A673 (cell line): ENCODE measurements at regions not wholly inside any gene's neighbourhood (a gene's known extent, or its start where the extent isn't known, plus 50 kb on each side); places are given as distances from the start of the nearest gene placed in this dataset.

Experiments
- BruUV-seq: library from RNA; stranded (reverse); fragments of 400-500 nt; replicated peaks from 2 replicates; lab custom pipeline; 2021; lab: Mats Ljungman, UMichigan
- CTCF ChIA-PET: fragments of 300-600 bp; sonication (Branson Sonifier 250); formaldehyde crosslinking; loops from one replicate; lab custom pipeline; 2022; ENCODE audit warnings: antibody characterized with exemption; lab: Charles Lee
- POLR2A ChIA-PET: fragments of 300-600 bp; sonication (Branson Sonifier 250); formaldehyde crosslinking; loops from one replicate; lab custom pipeline; 2022; ENCODE audit warnings: antibody characterized with exemption; ENCODE audit not compliant: low non-redundant PET; lab: Charles Lee
- DNase-seq: peaks from one replicate; pipeline ENCODE4 v3.0.0-alpha.2; 2015; ENCODE audit warnings: low spot score
- H3K27ac ChIP-seq: fragments of 200-600 bp; sonication (generic); 2 replicates; pipeline ENCODE4 v1.5.1; 2016; ENCODE audit warnings: mixed run types, low read depth, mild to moderate bottlenecking, mixed read lengths, antibody characterized with exemption, low read length; ENCODE audit not compliant: poor library complexity, severe bottlenecking
- H3K27me3 ChIP-seq: fragments of 200-600 bp; sonication (generic); replicated peaks from 2 replicates; pipeline ENCODE4 v1.6.1; 2017; ENCODE audit warnings: mixed run types, low read depth, mild to moderate bottlenecking, mixed read lengths, antibody characterized with exemption, low read length; ENCODE audit not compliant: insufficient read depth, poor library complexity
- H3K36me3 ChIP-seq: fragments of 200-600 bp; sonication (generic); 2 replicates; pipeline ENCODE4 v1.6.1; 2016; ENCODE audit warnings: mixed run types, mild to moderate bottlenecking, mixed read lengths, antibody characterized with exemption, low read length; ENCODE audit not compliant: insufficient read depth, poor library complexity, severe bottlenecking
- H3K4me1 ChIP-seq: fragments of 200-600 bp; sonication (generic); 2 replicates; pipeline ENCODE4 v1.6.1; 2017; ENCODE audit warnings: mixed run types, mild to moderate bottlenecking, mixed read lengths, antibody characterized with exemption, low read length; ENCODE audit not compliant: insufficient read depth, poor library complexity, severe bottlenecking
- H3K4me3 ChIP-seq: fragments of 200-600 bp; sonication (generic); 2 replicates; pipeline ENCODE4 v1.5.1; 2016; ENCODE audit warnings: low read depth, mixed run types, mild to moderate bottlenecking, mixed read lengths, low read length; ENCODE audit not compliant: poor library complexity, severe bottlenecking
- H3K9me3 ChIP-seq: fragments of 200-600 bp; sonication (generic); 2 replicates; pipeline ENCODE4 v1.6.1; 2016; ENCODE audit warnings: mixed run types, low read depth, mild to moderate bottlenecking, mixed read lengths, antibody characterized with exemption, low read length; ENCODE audit not compliant: poor library complexity, severe bottlenecking
- CTCF ChIP-seq: fragments of 300-800, 200-600 bp; sonication (generic); conservative IDR thresholded peaks from 2 replicates; pipeline ENCODE4 v1.5.1; 2017; ENCODE audit warnings: low read depth, mild to moderate bottlenecking, antibody characterized with exemption, low read length, moderate library complexity, mixed read lengths
- EZH2 ChIP-seq: fragments of 200-600 bp; sonication (generic); IDR thresholded peaks from 2 replicates; pipeline ENCODE4 v1.6.1; 2017; ENCODE audit warnings: borderline replicate concordance, low read depth, mild to moderate bottlenecking, mixed read lengths, antibody characterized with exemption, low read length; ENCODE audit not compliant: poor library complexity, severe bottlenecking
- intact Hi-C: fragments of 100-400 bp; cut with micrococcal nuclease; formaldehyde crosslinking; loops from one replicate; pipeline ENCODE4 v1.10.0; 2022; ENCODE audit not compliant: unreplicated experiment

DNA sequence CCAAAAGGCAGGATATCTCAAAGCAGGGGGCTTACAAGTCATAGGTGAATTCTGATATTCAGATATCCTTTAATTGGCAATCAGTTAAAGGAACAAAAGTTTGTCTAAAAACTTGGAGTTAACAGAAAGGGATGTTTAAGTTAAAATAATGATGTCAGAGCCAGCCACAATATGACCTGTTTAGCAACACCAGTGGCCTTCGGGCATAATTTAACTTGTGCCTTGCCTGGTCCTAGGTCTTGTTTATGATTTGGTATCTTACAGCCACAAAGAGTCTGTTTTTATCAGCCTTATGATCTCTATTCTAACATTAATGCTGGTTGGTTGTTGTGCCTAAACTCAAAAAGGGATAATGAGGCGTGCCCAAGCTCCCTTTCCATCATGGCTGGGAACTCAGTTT lies 252.9 kb downstream of the RNF152 start:
- no peaks in the 10 kb centered on the region for H3K9me3 ChIP-seq
- H3K27me3 ChIP-seq = no peaks in the 10 kb centered on the region
- ChIA-PET CTCF (interaction anchor here (0.6 kb wide), 1 partner anchor 485 kb away, joined by 3 read pairs; no protein-coding TSS in a partner anchor), POLR2A (no interaction called here)
- no peak for TF ChIP-seq CTCF
- no peak overlapping the region for H3K27ac ChIP-seq
- no peaks in the 10 kb centered on the region for H3K36me3 ChIP-seq
- H3K4me3 ChIP-seq = no peak overlapping the region
- intact Hi-C loops = loop anchor here (5.0 kb wide), 1 partner anchor 58 kb away; no protein-coding TSS in a partner anchor
- no TSS peak for BruUV-seq
- no peak for DNase-seq
- no peaks in the 10 kb centered on the region for H3K4me1 ChIP-seq

DNA sequence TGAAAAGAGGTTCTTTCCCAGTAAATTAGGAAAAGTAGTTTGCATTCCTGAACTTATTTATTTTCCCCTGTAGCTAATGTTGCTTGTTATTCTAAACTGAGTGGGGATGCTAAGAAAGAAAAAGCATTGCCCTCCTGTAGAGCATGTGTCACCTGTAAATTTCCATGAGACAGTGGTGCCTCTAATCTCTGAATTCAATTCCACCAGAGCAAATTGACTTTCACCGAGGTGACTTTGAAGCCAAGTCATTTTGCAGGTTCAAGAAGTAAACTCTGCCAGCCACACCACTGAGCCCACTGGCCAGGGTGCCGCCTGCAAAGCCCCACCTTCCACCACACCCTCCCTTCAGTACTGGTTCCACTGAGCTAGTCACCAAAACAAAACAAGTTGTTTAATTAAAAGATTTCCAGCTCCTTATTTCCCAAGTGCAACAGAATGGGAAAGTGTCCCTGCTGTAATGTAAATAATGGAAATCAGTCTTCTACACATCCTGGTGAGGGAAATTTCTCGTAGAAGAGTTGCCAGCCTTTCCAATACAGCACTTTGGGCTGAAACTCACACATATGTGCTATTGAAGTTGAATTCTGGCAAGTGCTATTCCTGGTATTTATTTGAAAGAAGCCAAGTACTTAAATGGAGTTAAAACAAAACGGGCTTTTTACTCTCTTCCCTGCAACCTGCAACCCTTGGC lies 254.8 kb downstream of the RNF152 start:
- no peaks in the 10 kb centered on the region for H3K27me3 ChIP-seq
- no peak for TF ChIP-seq EZH2
- intact Hi-C loops = loop anchor here (2.0 to 5.0 kb wide), 2 partner anchors 56 to 263 kb away; no protein-coding TSS in a partner anchor
- no peak overlapping the region for H3K27ac ChIP-seq
- H3K36me3 ChIP-seq = no peaks in the 10 kb centered on the region
- H3K4me1 ChIP-seq = no peaks in the 10 kb centered on the region
- no peak overlapping the region for H3K4me3 ChIP-seq
- DNase-seq = no peak
- ChIA-PET CTCF (no interaction called here), POLR2A (no interaction called here)
- BruUV-seq = no TSS peak
- no peaks in the 10 kb centered on the region for H3K9me3 ChIP-seq

DNA sequence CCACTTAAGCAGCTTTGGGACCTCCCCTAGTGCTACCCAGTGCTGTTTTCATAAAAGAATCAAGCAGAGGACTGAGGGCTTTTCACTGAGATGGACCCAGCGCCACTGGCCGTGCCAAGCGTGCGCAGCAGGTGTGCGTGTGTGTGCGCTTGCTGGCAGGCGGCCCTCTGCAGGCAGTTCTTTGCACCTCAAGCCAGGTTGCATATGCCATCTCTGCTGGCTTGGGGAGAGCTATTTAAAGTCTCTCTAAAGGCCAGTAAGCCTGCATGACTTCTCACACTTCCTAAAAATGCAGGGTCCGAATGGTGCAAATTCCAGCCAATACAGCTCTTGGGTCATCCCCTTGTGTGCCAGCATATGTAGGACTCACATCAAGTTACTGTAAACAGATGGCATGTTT lies 255.5 kb downstream of the RNF152 start:
- TF ChIP-seq EZH2 = no peak
- DNase-seq = no peak
- H3K27me3 ChIP-seq = no peaks in the 10 kb centered on the region
- BruUV-seq = no TSS peak
- no peaks in the 10 kb centered on the region for H3K9me3 ChIP-seq
- H3K4me1 ChIP-seq = no peaks in the 10 kb centered on the region
- intact Hi-C loops = loop anchor here (2.0 to 5.0 kb wide), 2 partner anchors 55 to 263 kb away; no protein-coding TSS in a partner anchor
- no peak overlapping the region for H3K4me3 ChIP-seq
- ChIA-PET POLR2A (no interaction called here), CTCF (no interaction called here)
- H3K36me3 ChIP-seq = no peaks in the 10 kb centered on the region
- no peak overlapping the region for H3K27ac ChIP-seq

DNA sequence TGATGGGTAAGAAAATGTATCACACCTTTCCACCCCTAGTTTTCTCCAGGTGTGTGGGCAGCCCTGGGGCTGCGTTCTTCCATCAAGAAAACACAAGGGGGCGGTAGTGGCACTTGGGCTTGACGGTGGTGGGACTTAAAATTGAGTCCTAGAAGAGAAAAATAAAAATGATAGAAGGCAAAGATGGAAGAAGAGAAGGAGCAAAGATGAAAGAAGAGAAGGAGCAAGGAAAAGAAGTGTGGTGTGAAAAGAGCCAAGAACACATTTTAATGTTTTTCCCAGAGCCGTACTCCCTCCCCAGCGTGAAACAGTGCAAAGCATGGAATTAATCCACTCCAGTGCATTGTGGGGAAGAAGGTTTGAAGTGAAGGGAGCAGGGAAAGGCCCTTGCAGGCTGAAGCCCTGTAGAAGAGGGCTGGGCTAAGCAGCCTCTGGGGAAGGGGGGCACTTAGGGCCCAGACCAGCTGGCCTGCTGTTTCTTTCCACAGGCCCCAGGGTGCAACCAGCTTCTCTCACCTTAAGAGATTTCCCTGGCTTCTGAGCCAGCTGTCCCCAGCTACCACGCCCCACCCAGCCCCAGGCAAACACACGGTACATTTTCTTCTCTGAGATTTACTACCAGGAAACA lies 256.8 kb downstream of the RNF152 start:
- peak; percentile 60 for DNase-seq
- no peak overlapping the region for H3K27ac ChIP-seq
- H3K9me3 ChIP-seq = no peaks in the 10 kb centered on the region
- ChIA-PET POLR2A (no interaction called here), CTCF (no interaction called here)
- no peak for TF ChIP-seq EZH2
- TF ChIP-seq CTCF = peak; percentile 93
- BruUV-seq = no TSS peak
- H3K36me3 ChIP-seq = no peaks in the 10 kb centered on the region
- intact Hi-C loops = loop anchor here (1.0 to 5.0 kb wide), 3 partner anchors 54 to 495 kb away; no protein-coding TSS in a partner anchor
- H3K4me3 ChIP-seq = no peak overlapping the region
- no peaks in the 10 kb centered on the region for H3K27me3 ChIP-seq
- H3K4me1 ChIP-seq = no peaks in the 10 kb centered on the region
